ENCODE measurements at regions not wholly inside any gene's neighbourhood (a gene's known extent, or its start where the extent isn't known, plus 50 kb on each side); places are given as distances from the start of the nearest gene placed in this dataset.

DNA sequence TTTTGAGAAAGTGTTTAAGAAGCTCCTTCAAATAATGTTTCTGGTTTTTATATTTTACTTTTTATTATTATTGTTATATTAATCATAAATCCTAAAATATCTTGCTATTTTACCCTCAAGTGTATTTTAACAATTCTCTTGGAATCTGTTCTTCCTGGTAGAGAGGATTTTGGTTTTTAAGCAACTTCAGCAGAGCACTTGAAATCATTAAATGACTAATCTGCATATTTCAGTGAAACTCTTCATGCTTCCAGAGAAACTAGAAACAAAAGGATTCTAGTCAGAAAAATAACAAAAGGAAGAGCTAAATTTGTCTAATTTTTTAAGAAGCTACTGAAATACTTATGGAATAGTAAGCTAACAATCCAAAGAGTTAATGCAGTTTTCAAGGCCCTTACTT, 1057.3 kb downstream of the TLE1 start:
- no peaks in the 10 kb centered on the region for H3K27me3 ChIP-seq (ENCODE audit: low read length)
- no peaks in the 10 kb centered on the region for H3F3A ChIP-seq (ENCODE audit: insufficient read depth)
- H3K27ac ChIP-seq (ENCODE audit: low read depth, low read length) = no peak overlapping the region
- no peak overlapping the region for H3K9ac ChIP-seq (ENCODE audit: low read length)
- H2AFZ ChIP-seq (ENCODE audit: low read depth, low read length, severe bottlenecking) = no peak overlapping the region
- H3K4me2 ChIP-seq (ENCODE audit: low read depth, low read length, poor library complexity, severe bottlenecking) = no peak overlapping the region
- H3K36me3 ChIP-seq (ENCODE audit: low read length) = no peaks in the 10 kb centered on the region
- no peak overlapping the region for H3K4me3 ChIP-seq (ENCODE audit: insufficient read depth, low read length, poor library complexity, severe bottlenecking)
- H4K20me1 ChIP-seq (ENCODE audit: low read depth, low read length) = no peaks in the 10 kb centered on the region
- TF ChIP-seq, protein P1, sequence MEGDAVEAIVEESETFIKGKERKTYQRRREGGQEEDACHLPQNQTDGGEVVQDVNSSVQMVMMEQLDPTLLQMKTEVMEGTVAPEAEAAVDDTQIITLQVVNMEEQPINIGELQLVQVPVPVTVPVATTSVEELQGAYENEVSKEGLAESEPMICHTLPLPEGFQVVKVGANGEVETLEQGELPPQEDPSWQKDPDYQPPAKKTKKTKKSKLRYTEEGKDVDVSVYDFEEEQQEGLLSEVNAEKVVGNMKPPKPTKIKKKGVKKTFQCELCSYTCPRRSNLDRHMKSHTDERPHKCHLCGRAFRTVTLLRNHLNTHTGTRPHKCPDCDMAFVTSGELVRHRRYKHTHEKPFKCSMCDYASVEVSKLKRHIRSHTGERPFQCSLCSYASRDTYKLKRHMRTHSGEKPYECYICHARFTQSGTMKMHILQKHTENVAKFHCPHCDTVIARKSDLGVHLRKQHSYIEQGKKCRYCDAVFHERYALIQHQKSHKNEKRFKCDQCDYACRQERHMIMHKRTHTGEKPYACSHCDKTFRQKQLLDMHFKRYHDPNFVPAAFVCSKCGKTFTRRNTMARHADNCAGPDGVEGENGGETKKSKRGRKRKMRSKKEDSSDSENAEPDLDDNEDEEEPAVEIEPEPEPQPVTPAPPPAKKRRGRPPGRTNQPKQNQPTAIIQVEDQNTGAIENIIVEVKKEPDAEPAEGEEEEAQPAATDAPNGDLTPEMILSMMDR (IDR thresholded peaks at IDR 0.05; ENCODE audit: insufficient read depth, low read length, poor library complexity, severe bottlenecking) = no peak
- TF ChIP-seq EZH2phosphoT487 (conservative IDR thresholded peaks at IDR 0.05; ENCODE audit: low read length) = no peak
- H3K79me2 ChIP-seq (ENCODE audit: insufficient read depth, low read length) = no peaks in the 10 kb centered on the region
- H3K9me3 ChIP-seq (ENCODE audit: insufficient read depth, low read length) = no peaks in the 10 kb centered on the region
- no peaks in the 10 kb centered on the region for H3K9me2 ChIP-seq (replicated peaks; ENCODE audit: insufficient read depth, low read length)

DNA sequence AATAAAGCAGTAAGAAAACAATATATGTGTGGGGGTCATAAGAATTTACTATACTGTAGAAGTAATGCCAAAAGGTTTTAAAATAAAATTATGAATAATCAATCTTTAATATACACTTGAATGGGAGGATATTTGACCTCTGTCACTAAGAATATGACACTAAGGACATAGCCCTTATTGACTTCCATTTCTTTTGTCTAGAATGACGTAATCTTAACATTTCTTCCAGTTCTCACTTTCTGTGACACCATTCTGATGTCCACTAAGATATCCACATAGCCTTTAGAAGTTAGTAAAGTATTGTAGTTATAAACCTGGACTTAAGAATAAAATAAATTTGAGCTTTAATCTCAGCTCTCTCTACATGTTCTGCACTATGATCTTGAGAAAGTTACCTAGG, 1050.7 kb downstream of the TLE4 start:
- no peak overlapping the region for H3K4me3 ChIP-seq (ENCODE audit: insufficient read depth, low read length, poor library complexity, severe bottlenecking)
- no peaks in the 10 kb centered on the region for H3K79me2 ChIP-seq (ENCODE audit: insufficient read depth, low read length)
- H3K27me3 ChIP-seq (ENCODE audit: low read length) = no peaks in the 10 kb centered on the region
- H3K4me2 ChIP-seq (ENCODE audit: low read depth, low read length, poor library complexity, severe bottlenecking) = no peak overlapping the region
- no peaks in the 10 kb centered on the region for H3K9me2 ChIP-seq (replicated peaks; ENCODE audit: insufficient read depth, low read length)
- no peaks in the 10 kb centered on the region for H4K20me1 ChIP-seq (ENCODE audit: low read depth, low read length)
- H3K9me3 ChIP-seq (ENCODE audit: insufficient read depth, low read length) = no peaks in the 10 kb centered on the region
- no peak overlapping the region for H2AFZ ChIP-seq (ENCODE audit: low read depth, low read length, severe bottlenecking)
- no peaks in the 10 kb centered on the region for H3F3A ChIP-seq (ENCODE audit: insufficient read depth)
- no peak for TF ChIP-seq EZH2phosphoT487 (conservative IDR thresholded peaks at IDR 0.05; ENCODE audit: low read length)
- TF ChIP-seq, protein P1 (IDR thresholded peaks at IDR 0.05; ENCODE audit: insufficient read depth, low read length, poor library complexity, severe bottlenecking) = no peak
- no peak overlapping the region for H3K27ac ChIP-seq (ENCODE audit: low read depth, low read length)
- H3K36me3 ChIP-seq (ENCODE audit: low read length) = no peaks in the 10 kb centered on the region
- no peak overlapping the region for H3K9ac ChIP-seq (ENCODE audit: low read length)

DNA sequence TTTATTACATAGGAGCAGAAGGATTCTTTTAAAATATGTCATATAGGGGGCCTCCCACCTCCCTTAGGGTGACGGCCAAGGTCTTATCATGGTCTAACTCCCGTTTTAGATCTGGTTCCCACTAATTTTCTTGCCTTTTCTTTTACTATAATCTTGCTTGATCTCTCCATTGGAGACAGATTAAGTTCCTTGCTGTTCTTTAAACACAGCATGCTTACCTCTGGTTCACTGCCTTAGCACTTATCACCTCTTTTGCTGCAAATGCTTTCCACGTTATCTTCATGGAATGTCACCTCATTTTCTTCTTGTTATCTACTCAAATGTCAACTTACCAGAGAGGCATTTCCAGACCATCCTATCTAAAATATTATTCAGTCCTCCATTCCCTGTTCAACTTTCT, 1047.6 kb downstream of the TLE4 start:
- no peaks in the 10 kb centered on the region for H3K36me3 ChIP-seq (ENCODE audit: low read length)
- no peak overlapping the region for H3K27ac ChIP-seq (ENCODE audit: low read depth, low read length)
- H3K9ac ChIP-seq (ENCODE audit: low read length) = no peak overlapping the region
- TF ChIP-seq, protein P1 (IDR thresholded peaks at IDR 0.05; ENCODE audit: insufficient read depth, low read length, poor library complexity, severe bottlenecking) = no peak
- no peak for TF ChIP-seq EZH2phosphoT487 (conservative IDR thresholded peaks at IDR 0.05; ENCODE audit: low read length)
- H3K79me2 ChIP-seq (ENCODE audit: insufficient read depth, low read length) = no peaks in the 10 kb centered on the region
- no peaks in the 10 kb centered on the region for H3K9me2 ChIP-seq (replicated peaks; ENCODE audit: insufficient read depth, low read length)
- H3K9me3 ChIP-seq (ENCODE audit: insufficient read depth, low read length) = no peaks in the 10 kb centered on the region
- no peak overlapping the region for H3K4me3 ChIP-seq (ENCODE audit: insufficient read depth, low read length, poor library complexity, severe bottlenecking)
- H3F3A ChIP-seq (ENCODE audit: insufficient read depth) = no peaks in the 10 kb centered on the region
- H4K20me1 ChIP-seq (ENCODE audit: low read depth, low read length) = no peaks in the 10 kb centered on the region
- no peaks in the 10 kb centered on the region for H3K27me3 ChIP-seq (ENCODE audit: low read length)
- no peak overlapping the region for H3K4me2 ChIP-seq (ENCODE audit: low read depth, low read length, poor library complexity, severe bottlenecking)
- no peak overlapping the region for H2AFZ ChIP-seq (ENCODE audit: low read depth, low read length, severe bottlenecking)
